ENCODE measurements at regions not wholly inside any gene's neighbourhood (a gene's known extent, or its start where the extent isn't known, plus 50 kb on each side); places are given as distances from the start of the nearest gene placed in this dataset.

- Mint-ChIP-seq H3K36me3 (no peaks in the 10 kb centered on the region), H3K27ac (no peak overlapping the region), H3K9me3 (peaks cover 6% of the 10 kb centered on the region)
Observed at GRCh38 chr10:52668024-52668423, 104.6 kb downstream of the MBL2 start.

DNA sequence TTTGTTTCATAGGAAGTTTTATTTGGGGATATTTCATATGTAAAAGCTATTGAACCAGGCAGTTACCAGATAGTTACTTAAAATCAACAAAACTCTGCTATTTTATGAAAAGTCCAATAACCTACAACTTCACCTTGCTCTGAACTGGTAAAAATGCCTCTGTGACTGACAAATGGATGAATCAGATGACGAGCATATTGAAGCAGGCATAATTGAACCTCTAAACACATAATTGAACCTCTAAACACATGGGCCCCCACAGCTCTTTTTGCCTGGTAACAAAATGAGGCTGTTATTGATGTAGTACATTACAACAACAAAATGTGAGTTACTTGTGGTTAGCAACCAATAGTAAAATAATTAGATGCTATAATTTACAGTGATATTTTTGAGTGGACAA lies 99.7 kb downstream of the MBL2 start:
- Mint-ChIP-seq H3K4me3 (no peak overlapping the region), H3K4me1 (no peaks in the 10 kb centered on the region), H3K27ac (no peak overlapping the region), H3K9me3 (no peaks in the 10 kb centered on the region), H3K27me3 (no peaks in the 10 kb centered on the region), H3K36me3 (no peaks in the 10 kb centered on the region)
- DNase-seq = no peak

More at GRCh38 chr10:52668024-52668423, 104.6 kb downstream of the MBL2 start:
- no peaks in the 10 kb centered on the region for H3K4me1 Mint-ChIP-seq
- H3K27me3 Mint-ChIP-seq = no peaks in the 10 kb centered on the region
- no peak overlapping the region for H3K4me3 Mint-ChIP-seq
- no peak for DNase-seq

DNA sequence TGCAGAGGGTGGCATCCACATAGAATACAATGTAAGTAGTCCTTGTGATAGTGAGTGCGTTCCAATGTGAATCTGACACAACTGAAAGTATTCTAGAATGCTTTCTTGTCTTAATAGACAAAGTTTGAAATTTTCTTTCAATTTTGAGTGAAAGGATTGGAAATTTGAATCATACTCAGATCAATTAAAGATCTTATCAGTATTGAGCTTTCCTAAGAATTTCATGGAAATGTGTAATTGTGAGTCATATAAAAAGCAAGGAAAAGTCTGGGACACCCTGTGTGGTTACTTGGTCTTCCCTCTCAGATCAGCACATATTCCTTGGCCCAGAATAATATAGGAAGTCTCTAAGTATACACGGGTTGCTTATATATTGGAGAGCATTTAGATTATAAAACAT lies 99.1 kb downstream of the MBL2 start:
- Mint-ChIP-seq H3K4me3 (no peak overlapping the region), H3K4me1 (no peaks in the 10 kb centered on the region), H3K9me3 (no peaks in the 10 kb centered on the region), H3K27ac (no peak overlapping the region), H3K36me3 (no peaks in the 10 kb centered on the region), H3K27me3 (no peaks in the 10 kb centered on the region)
- no peak for DNase-seq

GRCh38 chr10:52674474-52674873 lies 98.1 kb downstream of the MBL2 start:
- H3K4me1 Mint-ChIP-seq = no peaks in the 10 kb centered on the region
- H3K4me3 Mint-ChIP-seq = no peak overlapping the region
- no peak for DNase-seq
- H3K27me3 Mint-ChIP-seq = no peaks in the 10 kb centered on the region
- no peak overlapping the region for H3K27ac Mint-ChIP-seq
- H3K36me3 Mint-ChIP-seq = no peaks in the 10 kb centered on the region
- H3K9me3 Mint-ChIP-seq = no peaks in the 10 kb centered on the region

GRCh38 chr10:52677086-52677485 lies 95.5 kb downstream of the MBL2 start:
- Mint-ChIP-seq H3K36me3 (no peaks in the 10 kb centered on the region), H3K27ac (no peak overlapping the region), H3K4me3 (no peak overlapping the region), H3K27me3 (no peaks in the 10 kb centered on the region), H3K9me3 (no peaks in the 10 kb centered on the region), H3K4me1 (no peaks in the 10 kb centered on the region)
- DNase-seq = no peak

DNA sequence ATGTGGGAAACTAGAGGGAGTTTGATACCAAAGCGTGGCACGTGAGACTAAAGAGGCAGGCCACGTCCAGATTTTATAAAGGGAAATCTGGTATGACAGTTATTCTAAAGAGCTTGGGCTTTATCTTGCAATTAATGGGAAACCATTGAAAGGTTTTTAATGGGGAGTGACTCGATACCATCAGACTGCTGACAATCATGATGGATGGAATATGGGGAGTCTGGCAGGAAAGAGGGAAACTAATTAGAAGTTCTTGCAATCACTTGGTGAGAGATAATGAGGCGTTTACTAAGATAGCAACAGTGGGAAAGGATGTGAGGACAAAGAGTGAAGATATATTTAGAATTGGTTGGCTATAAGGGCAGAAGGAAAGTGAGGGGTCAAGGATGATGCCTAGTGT lies 94.0 kb downstream of the MBL2 start:
- no peaks in the 10 kb centered on the region for H3K4me1 Mint-ChIP-seq
- H3K36me3 Mint-ChIP-seq = no peaks in the 10 kb centered on the region

GRCh38 chr10:52679117-52679516 lies 93.5 kb downstream of the MBL2 start:
- H3K4me1 Mint-ChIP-seq = no peaks in the 10 kb centered on the region
- H3K36me3 Mint-ChIP-seq = no peaks in the 10 kb centered on the region
- DNase-seq = no peak
- H3K27me3 Mint-ChIP-seq = no peaks in the 10 kb centered on the region
- no peak overlapping the region for H3K4me3 Mint-ChIP-seq
- H3K27ac Mint-ChIP-seq = no peak overlapping the region
- no peaks in the 10 kb centered on the region for H3K9me3 Mint-ChIP-seq

More for the DNA sequence above, 94.0 kb downstream of the MBL2 start:
- Mint-ChIP-seq H3K27me3 (no peaks in the 10 kb centered on the region), H3K27ac (no peak overlapping the region), H3K9me3 (no peaks in the 10 kb centered on the region), H3K4me3 (no peak overlapping the region)
- no peak for DNase-seq

GRCh38 chr10:52682766-52683165 lies 89.8 kb downstream of the MBL2 start:
- no peaks in the 10 kb centered on the region for H3K36me3 Mint-ChIP-seq
- H3K9me3 Mint-ChIP-seq = no peaks in the 10 kb centered on the region
- no peaks in the 10 kb centered on the region for H3K27me3 Mint-ChIP-seq
- H3K4me1 Mint-ChIP-seq = no peaks in the 10 kb centered on the region
- H3K4me3 Mint-ChIP-seq = no peak overlapping the region
- DNase-seq = no peak
- no peak overlapping the region for H3K27ac Mint-ChIP-seq

DNA sequence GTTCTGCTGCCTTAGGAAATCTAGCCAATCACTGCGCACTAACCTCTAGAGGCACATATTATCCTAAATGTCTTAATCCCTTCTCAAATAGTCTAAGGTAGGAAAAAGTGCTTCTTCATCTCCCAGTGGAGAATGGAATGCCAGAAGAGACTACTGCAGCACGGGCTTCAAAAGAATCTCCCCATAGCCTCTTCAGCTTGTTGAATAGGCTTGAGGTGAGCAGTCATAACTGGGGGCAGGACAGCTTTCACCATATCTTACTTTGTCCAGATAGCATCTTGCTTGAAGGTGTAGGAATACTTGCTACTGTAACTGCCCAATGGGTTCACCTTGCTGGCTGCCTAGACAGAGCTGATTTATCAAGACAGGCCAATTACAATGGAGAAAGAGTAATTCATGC lies 88.8 kb downstream of the MBL2 start:
- Mint-ChIP-seq H3K9me3 (no peaks in the 10 kb centered on the region), H3K4me1 (no peaks in the 10 kb centered on the region), H3K27me3 (no peaks in the 10 kb centered on the region)

DNA sequence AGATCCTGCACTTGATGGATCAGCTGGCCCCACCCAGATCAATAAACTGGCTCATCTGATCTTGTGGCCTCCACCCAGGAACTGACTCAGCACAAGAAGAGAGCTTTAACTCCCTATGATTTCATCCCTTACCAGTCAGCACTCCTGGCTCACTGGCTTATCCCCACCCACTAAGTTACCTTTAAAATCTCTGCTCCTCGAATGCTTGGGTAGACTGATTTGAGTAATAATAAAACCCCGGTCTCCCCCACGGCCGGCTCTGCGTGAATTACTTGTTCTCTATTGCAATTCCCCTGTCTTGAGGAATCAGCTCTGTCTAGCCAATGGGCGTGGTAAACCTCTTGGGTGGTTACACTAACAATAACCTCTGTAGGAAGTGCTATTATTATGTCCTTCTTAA lies 83.7 kb downstream of the MBL2 start:
- DNase-seq = no peak
- Mint-ChIP-seq H3K27ac (no peak overlapping the region), H3K9me3 (peaks cover 5% of the 10 kb centered on the region), H3K4me3 (no peak overlapping the region), H3K27me3 (no peaks in the 10 kb centered on the region), H3K4me1 (no peaks in the 10 kb centered on the region), H3K36me3 (no peaks in the 10 kb centered on the region)

More for the DNA sequence above, 88.8 kb downstream of the MBL2 start:
- Mint-ChIP-seq H3K36me3 (no peaks in the 10 kb centered on the region), H3K4me3 (no peak overlapping the region), H3K27ac (no peak overlapping the region)
- no peak for DNase-seq

DNA sequence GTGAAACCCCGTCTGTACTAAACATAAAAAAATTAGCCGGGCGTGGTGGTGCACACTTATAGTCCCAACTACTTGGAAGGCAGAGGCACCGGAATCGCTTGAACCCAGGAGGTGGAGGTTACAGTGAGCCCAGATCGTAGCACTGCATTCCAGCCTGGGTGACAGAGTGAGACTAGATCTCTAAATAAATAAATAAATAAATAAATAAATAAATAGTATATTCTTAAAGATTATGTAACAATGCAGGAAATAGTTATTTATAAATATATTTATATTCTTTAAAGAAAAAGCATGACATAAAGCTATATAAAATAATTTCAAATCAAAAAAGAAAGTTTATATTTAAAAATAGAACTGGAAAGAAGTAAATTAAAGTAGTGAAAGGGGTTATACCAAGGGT lies 76.4 kb downstream of the MBL2 start:
- no peaks in the 10 kb centered on the region for H3K27me3 Mint-ChIP-seq
- no peaks in the 10 kb centered on the region for H3K4me1 Mint-ChIP-seq
- H3K36me3 Mint-ChIP-seq = no peaks in the 10 kb centered on the region
- H3K4me3 Mint-ChIP-seq = no peak overlapping the region
- H3K27ac Mint-ChIP-seq = no peak overlapping the region
- H3K9me3 Mint-ChIP-seq = peaks cover 2% of the 10 kb centered on the region
- no peak for DNase-seq

- Mint-ChIP-seq H3K27ac (no peak overlapping the region), H3K36me3 (no peaks in the 10 kb centered on the region), H3K4me3 (no peak overlapping the region), H3K9me3 (no peaks in the 10 kb centered on the region), H3K4me1 (no peaks in the 10 kb centered on the region), H3K27me3 (no peaks in the 10 kb centered on the region)
- DNase-seq = no peak
Observed at GRCh38 chr10:52701647-52702046, 70.9 kb downstream of the MBL2 start.

GRCh38 chr10:52703451-52703850 lies 69.1 kb downstream of the MBL2 start:
- H3K9me3 Mint-ChIP-seq = no peaks in the 10 kb centered on the region
- DNase-seq = no peak
- no peak overlapping the region for H3K27ac Mint-ChIP-seq
- no peaks in the 10 kb centered on the region for H3K36me3 Mint-ChIP-seq
- H3K4me3 Mint-ChIP-seq = no peak overlapping the region
- no peaks in the 10 kb centered on the region for H3K27me3 Mint-ChIP-seq
- no peaks in the 10 kb centered on the region for H3K4me1 Mint-ChIP-seq

DNA sequence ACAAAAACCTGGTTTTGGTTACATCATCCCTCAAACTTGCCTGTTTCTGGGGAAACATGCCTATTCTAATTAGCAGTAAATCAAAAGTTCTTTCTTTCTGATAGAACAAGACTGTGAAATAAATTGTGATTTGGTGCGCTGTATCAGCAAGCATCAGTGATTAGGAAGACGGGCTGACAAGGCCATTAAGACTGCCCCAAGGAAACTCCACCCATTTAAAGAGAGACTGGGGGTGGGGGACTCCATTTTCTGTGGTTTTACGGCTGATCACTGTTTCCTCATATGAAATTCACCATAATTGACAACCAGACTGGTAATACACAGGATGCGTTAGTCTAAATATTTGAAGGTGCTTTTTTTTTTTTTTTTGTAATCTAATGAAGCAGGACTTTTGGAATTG lies 68.7 kb downstream of the MBL2 start:
- H3K27me3 Mint-ChIP-seq = no peaks in the 10 kb centered on the region
- DNase-seq = no peak
- no peak overlapping the region for H3K27ac Mint-ChIP-seq
- H3K4me1 Mint-ChIP-seq = no peaks in the 10 kb centered on the region
- H3K4me3 Mint-ChIP-seq = no peak overlapping the region
- H3K9me3 Mint-ChIP-seq = no peaks in the 10 kb centered on the region
- H3K36me3 Mint-ChIP-seq = no peaks in the 10 kb centered on the region

GRCh38 chr10:52706332-52707070 lies 66.1 kb downstream of the MBL2 start:
- H3K27ac Mint-ChIP-seq = no peak overlapping the region
- no peak for DNase-seq
- H3K36me3 Mint-ChIP-seq = no peaks in the 10 kb centered on the region
- no peaks in the 10 kb centered on the region for H3K9me3 Mint-ChIP-seq
- no peaks in the 10 kb centered on the region for H3K27me3 Mint-ChIP-seq
- H3K4me3 Mint-ChIP-seq = no peak overlapping the region
- no peaks in the 10 kb centered on the region for H3K4me1 Mint-ChIP-seq

Data from activated naive CD8-positive, alpha-beta T cell treated with anti-CD3 and anti-CD28 coated beads for 36 hours (primary cell).